Stimulated activated CD8-positive, alpha-beta memory T cell treated with anti-CD3 and anti-CD28 coated beads, Interleukin-15, amount 100 ng/mL, for 4 hours (primary cell): ENCODE measurements at regions not wholly inside any gene's neighbourhood (a gene's known extent, or its start where the extent isn't known, plus 50 kb on each side); places are given as distances from the start of the nearest gene placed in this dataset.
A peak's percentile ranks its signal among the peaks of the same experiment; 100 is the strongest.
"Not testable (repeated sequence)": the region's sequence is repeated elsewhere in the genome, so short reads cannot be mapped to it uniquely, and the experiment has no call there.

Experiments
- DNase-seq, 2 donors: peaks; one replicate each; pipeline ENCODE4 v3.0.0-alpha.2; 2020; ENCODE audit warnings: low read depth in 2 of 2

- peak in 1 of 2 donors; percentile 21 for DNase-seq
Observed at GRCh38 chr14:106039400-106039799, 513.0 kb downstream of the TMEM121 start.

- no peak for DNase-seq
Observed at GRCh38 chr14:106044515-106044914, 518.1 kb downstream of the TMEM121 start.

- peak; percentile 49 to 68 for DNase-seq
Observed at GRCh38 chr14:106044949-106045596, 518.7 kb downstream of the TMEM121 start.

- DNase-seq = no peak
Observed at GRCh38 chr14:106051796-106052195, 525.4 kb downstream of the TMEM121 start.

- no peak for DNase-seq
Observed at GRCh38 chr14:106055289-106055688, 528.9 kb downstream of the TMEM121 start.

GRCh38 chr14:106058342-106058741, 532.0 kb downstream of the TMEM121 start:
- no peak for DNase-seq

- DNase-seq = no peak
Observed at GRCh38 chr14:106060276-106060975, 534.0 kb downstream of the TMEM121 start.

GRCh38 chr14:106061877-106062500, 535.6 kb downstream of the TMEM121 start:
- peak; percentile 55 to 65 for DNase-seq

GRCh38 chr14:106062502-106063272, 536.3 kb downstream of the TMEM121 start:
- no peak for DNase-seq

- DNase-seq = no peak
Observed at GRCh38 chr14:106067935-106068334, 541.6 kb downstream of the TMEM121 start.

GRCh38 chr14:106069804-106070625, 543.6 kb downstream of the TMEM121 start:
- no peak for DNase-seq

GRCh38 chr14:106080922-106081321, 554.5 kb downstream of the TMEM121 start:
- no peak for DNase-seq

GRCh38 chr14:106081721-106082120, 555.3 kb downstream of the TMEM121 start:
- DNase-seq = not testable (repeated sequence)

- DNase-seq = no peak
Observed at GRCh38 chr14:106083082-106083481, 556.7 kb downstream of the TMEM121 start.

- DNase-seq = no peak
Observed at GRCh38 chr14:106087837-106088236, 561.5 kb downstream of the TMEM121 start.

GRCh38 chr14:106088860-106089259, 562.5 kb downstream of the TMEM121 start:
- DNase-seq = not testable (repeated sequence)

- peak in 1 of 2 donors; percentile 1 for DNase-seq
Observed at GRCh38 chr14:106094654-106095189, 568.3 kb downstream of the TMEM121 start.

GRCh38 chr14:106107703-106108102, 581.3 kb downstream of the TMEM121 start:
- no peak for DNase-seq

- no peak for DNase-seq
Observed at GRCh38 chr14:106109337-106109736, 583.0 kb downstream of the TMEM121 start.

- no peak for DNase-seq
Observed at GRCh38 chr14:106115401-106115800, 589.0 kb downstream of the TMEM121 start.
